IgD-negative memory B cell (primary cell): ENCODE measurements at regions not wholly inside any gene's neighbourhood (a gene's known extent, or its start where the extent isn't known, plus 50 kb on each side); places are given as distances from the start of the nearest gene placed in this dataset.

Experiments
- H3K27ac Mint-ChIP-seq, 3 donors: one replicate each; pipeline ENCODE4 v1.8.0; 2020 to 2022; ENCODE audit warnings: mild to moderate bottlenecking in 3 of 3, mixed read lengths in 3 of 3, moderate library complexity in 1 of 3
- H3K27me3 Mint-ChIP-seq: one replicate; pipeline ENCODE4 v1.8.0; 2021; ENCODE audit warnings: mixed read lengths
- H3K36me3 Mint-ChIP-seq: one replicate; pipeline ENCODE4 v1.8.0; 2020; ENCODE audit warnings: mild to moderate bottlenecking, mixed read lengths
- H3K4me1 Mint-ChIP-seq, 3 donors: one replicate each; pipeline ENCODE4 v1.8.0; 2020 to 2022; ENCODE audit warnings: mixed read lengths in 3 of 3, mild to moderate bottlenecking in 1 of 3
- H3K4me3 Mint-ChIP-seq, 4 donors: one replicate each; pipeline ENCODE4 v1.8.0; 2020 to 2022; ENCODE audit warnings: mild to moderate bottlenecking in 4 of 4, mixed read lengths in 4 of 4, moderate library complexity in 3 of 4
- H3K9me3 Mint-ChIP-seq, 3 donors: one replicate each; pipeline ENCODE4 v1.8.0; 2020 to 2021; ENCODE audit warnings: mixed read lengths in 3 of 3, mild to moderate bottlenecking in 1 of 3

- no peaks in the 10 kb centered on the region for H3K4me1 Mint-ChIP-seq
- no peaks in the 10 kb centered on the region for H3K27me3 Mint-ChIP-seq
- H3K4me3 Mint-ChIP-seq: no peak overlapping the region
- H3K27ac Mint-ChIP-seq: no peak overlapping the region
- H3K36me3 Mint-ChIP-seq: peaks cover 2% of the 10 kb centered on the region
- H3K9me3 Mint-ChIP-seq: peaks cover 0 to 4% (median 0%) of the 10 kb centered on the region in 3 donors
Observed at GRCh38 chr10:118209215-118209614, 132.9 kb downstream of the FAM204A start.

GRCh38 chr10:118207470-118208007 is 134.6 kb downstream of the FAM204A start:
- H3K27me3 Mint-ChIP-seq: peaks cover 3% of the 10 kb centered on the region
- H3K36me3 Mint-ChIP-seq: peaks cover 2% of the 10 kb centered on the region
- no peak overlapping the region for H3K4me3 Mint-ChIP-seq
- H3K27ac Mint-ChIP-seq: no peak overlapping the region
- H3K4me1 Mint-ChIP-seq: no peaks in the 10 kb centered on the region
- peaks cover 0 to 3% (median 0%) of the 10 kb centered on the region in 3 donors for H3K9me3 Mint-ChIP-seq

GRCh38 chr10:118204292-118204943 is 137.7 kb downstream of the FAM204A start:
- no peaks in the 10 kb centered on the region for H3K9me3 Mint-ChIP-seq
- H3K36me3 Mint-ChIP-seq: peaks cover under 1% of the 10 kb centered on the region
- H3K4me3 Mint-ChIP-seq: no peak overlapping the region
- no peaks in the 10 kb centered on the region for H3K4me1 Mint-ChIP-seq
- H3K27ac Mint-ChIP-seq: no peak overlapping the region
- H3K27me3 Mint-ChIP-seq: peaks cover 6% of the 10 kb centered on the region

- no peak overlapping the region for H3K27ac Mint-ChIP-seq
- peaks cover 6% of the 10 kb centered on the region for H3K27me3 Mint-ChIP-seq
- H3K36me3 Mint-ChIP-seq: no peaks in the 10 kb centered on the region
- no peaks in the 10 kb centered on the region for H3K9me3 Mint-ChIP-seq
- H3K4me3 Mint-ChIP-seq: no peak overlapping the region
- H3K4me1 Mint-ChIP-seq: no peaks in the 10 kb centered on the region
Observed at GRCh38 chr10:118203461-118203860, 138.7 kb downstream of the FAM204A start.

- peaks cover 0 to 7% (median 0%) of the 10 kb centered on the region in 3 donors for H3K9me3 Mint-ChIP-seq
- H3K4me3 Mint-ChIP-seq: no peak overlapping the region
- H3K27me3 Mint-ChIP-seq: peaks cover 2% of the 10 kb centered on the region
- no peaks in the 10 kb centered on the region for H3K4me1 Mint-ChIP-seq
- no peaks in the 10 kb centered on the region for H3K36me3 Mint-ChIP-seq
- H3K27ac Mint-ChIP-seq: no peak overlapping the region
Observed at GRCh38 chr10:118195729-118196128, 146.4 kb downstream of the FAM204A start.

- no peaks in the 10 kb centered on the region for H3K4me1 Mint-ChIP-seq
- H3K4me3 Mint-ChIP-seq: no peak overlapping the region
- H3K9me3 Mint-ChIP-seq: peaks cover 0 to 7% (median 0%) of the 10 kb centered on the region in 3 donors
- H3K27ac Mint-ChIP-seq: no peak overlapping the region
- peaks cover 2% of the 10 kb centered on the region for H3K27me3 Mint-ChIP-seq
- H3K36me3 Mint-ChIP-seq: no peaks in the 10 kb centered on the region
Observed at GRCh38 chr10:118193642-118194041, 146.9 kb upstream of the RAB11FIP2 start.

- Mint-ChIP-seq H3K9me3 (peaks cover 7 to 15% (median 8%) of the 10 kb centered on the region in 3 donors), H3K4me1 (peaks cover 0 to 2% (median 0%) of the 10 kb centered on the region in 3 donors), H3K27ac (no peak overlapping the region), H3K4me3 (no peak overlapping the region), H3K27me3 (peaks cover 2% of the 10 kb centered on the region), H3K36me3 (peaks cover 2% of the 10 kb centered on the region)
Observed at GRCh38 chr10:118181021-118181420, 134.3 kb upstream of the RAB11FIP2 start.

GRCh38 chr10:118175148-118175547 is 128.4 kb upstream of the RAB11FIP2 start:
- Mint-ChIP-seq H3K27ac (no peak overlapping the region), H3K36me3 (peaks cover 2% of the 10 kb centered on the region), H3K4me1 (no peaks in the 10 kb centered on the region), H3K4me3 (no peak overlapping the region), H3K9me3 (peaks cover 0 to 11% (median 2%) of the 10 kb centered on the region in 3 donors), H3K27me3 (no peaks in the 10 kb centered on the region)

- Mint-ChIP-seq H3K27me3 (no peaks in the 10 kb centered on the region), H3K27ac (no peak overlapping the region), H3K36me3 (peaks cover 2% of the 10 kb centered on the region), H3K4me3 (no peak overlapping the region), H3K9me3 (peaks cover 0 to 4% (median 0%) of the 10 kb centered on the region in 3 donors), H3K4me1 (no peaks in the 10 kb centered on the region)
Observed at GRCh38 chr10:118173296-118173695, 126.6 kb upstream of the RAB11FIP2 start.

GRCh38 chr10:118171861-118172260 is 125.1 kb upstream of the RAB11FIP2 start:
- peaks cover 2% of the 10 kb centered on the region for H3K27me3 Mint-ChIP-seq
- peaks cover 2% of the 10 kb centered on the region for H3K36me3 Mint-ChIP-seq
- no peak overlapping the region for H3K27ac Mint-ChIP-seq
- no peak overlapping the region for H3K4me3 Mint-ChIP-seq
- peaks cover 0 to 4% (median 0%) of the 10 kb centered on the region in 3 donors for H3K9me3 Mint-ChIP-seq
- no peaks in the 10 kb centered on the region for H3K4me1 Mint-ChIP-seq

- Mint-ChIP-seq H3K27me3 (peaks cover 2% of the 10 kb centered on the region), H3K27ac (no peak overlapping the region)
Observed at GRCh38 chr10:118167056-118167700, 120.4 kb upstream of the RAB11FIP2 start.

GRCh38 chr10:118163217-118163616 is 116.5 kb upstream of the RAB11FIP2 start:
- H3K36me3 Mint-ChIP-seq: peaks cover 2% of the 10 kb centered on the region

More at GRCh38 chr10:118167056-118167700, 120.4 kb upstream of the RAB11FIP2 start:
- Mint-ChIP-seq H3K36me3 (peaks cover 2% of the 10 kb centered on the region), H3K4me1 (no peaks in the 10 kb centered on the region), H3K4me3 (no peak overlapping the region), H3K9me3 (peaks cover 0 to 4% (median 0%) of the 10 kb centered on the region in 3 donors)

GRCh38 chr10:118161461-118162246 is 114.9 kb upstream of the RAB11FIP2 start:
- Mint-ChIP-seq H3K4me1 (no peaks in the 10 kb centered on the region), H3K36me3 (peaks cover 2% of the 10 kb centered on the region), H3K9me3 (no peaks in the 10 kb centered on the region), H3K4me3 (no peak overlapping the region), H3K27me3 (peaks cover 4% of the 10 kb centered on the region), H3K27ac (no peak overlapping the region)

More at GRCh38 chr10:118163217-118163616, 116.5 kb upstream of the RAB11FIP2 start:
- Mint-ChIP-seq H3K27me3 (peaks cover 5% of the 10 kb centered on the region), H3K4me1 (no peaks in the 10 kb centered on the region), H3K27ac (no peak overlapping the region), H3K4me3 (no peak overlapping the region), H3K9me3 (no peaks in the 10 kb centered on the region)

- Mint-ChIP-seq H3K27ac (no peak overlapping the region), H3K27me3 (no peaks in the 10 kb centered on the region), H3K9me3 (peaks cover 3 to 13% (median 5%) of the 10 kb centered on the region in 3 donors), H3K4me3 (no peak overlapping the region), H3K36me3 (no peaks in the 10 kb centered on the region), H3K4me1 (peaks cover 0 to 2% (median 0%) of the 10 kb centered on the region in 3 donors)
Observed at GRCh38 chr10:118153287-118153686, 106.5 kb upstream of the RAB11FIP2 start.

- H3K9me3 Mint-ChIP-seq: peaks cover 3 to 13% (median 5%) of the 10 kb centered on the region in 3 donors
- H3K27me3 Mint-ChIP-seq: no peaks in the 10 kb centered on the region
- no peak overlapping the region for H3K27ac Mint-ChIP-seq
- H3K4me1 Mint-ChIP-seq: peaks cover 0 to 2% (median 0%) of the 10 kb centered on the region in 3 donors
- no peak overlapping the region for H3K4me3 Mint-ChIP-seq
- H3K36me3 Mint-ChIP-seq: no peaks in the 10 kb centered on the region
Observed at GRCh38 chr10:118151461-118151860, 104.7 kb upstream of the RAB11FIP2 start.
